ENCODE measurements at regions not wholly inside any gene's neighbourhood (a gene's known extent, or its start where the extent isn't known, plus 50 kb on each side); places are given as distances from the start of the nearest gene placed in this dataset.

GRCh38 chr20:12464036-12464435 is 544.7 kb upstream of the SPTLC3 start:
- no peak for TF ChIP-seq CTCF (IDR thresholded peaks at IDR 0.05 in 4 of 5, conservative IDR thresholded peaks at IDR 0.05 in 1 of 5)
- no peak for TF ChIP-seq POLR2A (IDR thresholded peaks at IDR 0.05)
